ENCODE measurements at regions not wholly inside any gene's neighbourhood (a gene's known extent, or its start where the extent isn't known, plus 50 kb on each side); places are given as distances from the start of the nearest gene placed in this dataset.

DNA sequence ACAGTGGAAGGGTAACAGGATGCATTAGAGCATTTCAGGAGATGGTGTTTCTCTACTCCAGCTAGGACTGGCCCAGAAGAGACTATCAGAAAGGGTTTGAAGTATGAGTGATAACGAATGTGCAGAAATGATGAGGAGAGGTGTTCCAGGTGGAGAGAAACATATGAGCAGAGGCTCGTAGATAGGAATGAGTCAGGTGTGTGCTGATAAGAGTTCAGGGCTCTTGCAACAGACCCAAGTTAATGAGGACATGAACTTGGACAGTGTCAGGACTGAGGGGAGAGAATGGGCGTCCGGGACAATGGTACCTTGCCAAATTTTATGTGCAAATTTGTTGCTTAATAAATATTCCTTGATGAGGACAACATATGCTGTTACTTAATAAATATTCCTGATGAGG is 183.9 kb upstream of the NFIA start:
- Histone ChIP-seq H3K9ac (ENCODE audit: low read length) (no peak overlapping the region), H2AFZ (ENCODE audit: low read depth, low read length, poor library complexity, severe bottlenecking) (no peak overlapping the region), H3K4me3 (replicated peaks in 1 of 2; ENCODE audit: low read depth in 1 of 2, low read length in 2 of 2) (no peak overlapping the region), H3K36me3 (ENCODE audit: control insufficient read depth in 1 of 2, insufficient read depth in 2 of 2, low read length in 2 of 2) (no peaks in the 10 kb centered on the region), H3K27me3 (ENCODE audit: insufficient read depth, low read length) (no peaks in the 10 kb centered on the region), H4K20me1 (ENCODE audit: insufficient read depth) (no peaks in the 10 kb centered on the region), H3K4me1 (ENCODE audit: control insufficient read depth in 1 of 2, insufficient read depth in 2 of 2, low read length in 2 of 2) (no peaks in the 10 kb centered on the region), H3K79me2 (ENCODE audit: insufficient read depth, low read length) (no peaks in the 10 kb centered on the region), H3K27ac (ENCODE audit: low read depth, low read length) (no peak overlapping the region), H3K9me3 (ENCODE audit: control insufficient read depth in 1 of 2, insufficient read depth in 1 of 2, low read depth in 1 of 2, low read length in 2 of 2) (no peaks in the 10 kb centered on the region), H3K4me2 (ENCODE audit: low read length) (no peak overlapping the region), H3K9me2 (ENCODE audit: insufficient read depth) (no peaks in the 10 kb centered on the region)
- BruUV-seq (replicated peaks), result no TSS peak
- CTCF ChIA-PET, result no interaction called here
- TF ChIP-seq, protein P1, sequence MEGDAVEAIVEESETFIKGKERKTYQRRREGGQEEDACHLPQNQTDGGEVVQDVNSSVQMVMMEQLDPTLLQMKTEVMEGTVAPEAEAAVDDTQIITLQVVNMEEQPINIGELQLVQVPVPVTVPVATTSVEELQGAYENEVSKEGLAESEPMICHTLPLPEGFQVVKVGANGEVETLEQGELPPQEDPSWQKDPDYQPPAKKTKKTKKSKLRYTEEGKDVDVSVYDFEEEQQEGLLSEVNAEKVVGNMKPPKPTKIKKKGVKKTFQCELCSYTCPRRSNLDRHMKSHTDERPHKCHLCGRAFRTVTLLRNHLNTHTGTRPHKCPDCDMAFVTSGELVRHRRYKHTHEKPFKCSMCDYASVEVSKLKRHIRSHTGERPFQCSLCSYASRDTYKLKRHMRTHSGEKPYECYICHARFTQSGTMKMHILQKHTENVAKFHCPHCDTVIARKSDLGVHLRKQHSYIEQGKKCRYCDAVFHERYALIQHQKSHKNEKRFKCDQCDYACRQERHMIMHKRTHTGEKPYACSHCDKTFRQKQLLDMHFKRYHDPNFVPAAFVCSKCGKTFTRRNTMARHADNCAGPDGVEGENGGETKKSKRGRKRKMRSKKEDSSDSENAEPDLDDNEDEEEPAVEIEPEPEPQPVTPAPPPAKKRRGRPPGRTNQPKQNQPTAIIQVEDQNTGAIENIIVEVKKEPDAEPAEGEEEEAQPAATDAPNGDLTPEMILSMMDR (IDR thresholded peaks at IDR 0.05 in 2 of 3, conservative IDR thresholded peaks at IDR 0.05 in 1 of 3; ENCODE audit: borderline replicate concordance in 1 of 3, insufficient read depth in 1 of 3, low read depth in 2 of 3, low read length in 2 of 3), result no peak
- TF ChIP-seq, protein P2, sequence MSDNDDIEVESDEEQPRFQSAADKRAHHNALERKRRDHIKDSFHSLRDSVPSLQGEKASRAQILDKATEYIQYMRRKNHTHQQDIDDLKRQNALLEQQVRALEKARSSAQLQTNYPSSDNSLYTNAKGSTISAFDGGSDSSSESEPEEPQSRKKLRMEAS (IDR thresholded peaks at IDR 0.05), result no peak
- no peak for TF ChIP-seq POLR2A (IDR thresholded peaks at IDR 0.05; ENCODE audit: borderline replicate concordance, extremely low read depth, insufficient read depth, insufficient read length)
- ATAC-seq, result no peak
- no peak for DNase-seq (ENCODE audit: low read depth, low spot score)
- POLR2A ChIA-PET, result no interaction called here
- RAD21 ChIA-PET (ENCODE audit: low non-redundant PET in 1 of 2, low total read pairs in 2 of 2, uncharacterized antibody in 2 of 2, unreplicated experiment in 2 of 2), result no interaction called here
- intact Hi-C loops (cut with micrococcal nuclease), result no loop called here

DNA sequence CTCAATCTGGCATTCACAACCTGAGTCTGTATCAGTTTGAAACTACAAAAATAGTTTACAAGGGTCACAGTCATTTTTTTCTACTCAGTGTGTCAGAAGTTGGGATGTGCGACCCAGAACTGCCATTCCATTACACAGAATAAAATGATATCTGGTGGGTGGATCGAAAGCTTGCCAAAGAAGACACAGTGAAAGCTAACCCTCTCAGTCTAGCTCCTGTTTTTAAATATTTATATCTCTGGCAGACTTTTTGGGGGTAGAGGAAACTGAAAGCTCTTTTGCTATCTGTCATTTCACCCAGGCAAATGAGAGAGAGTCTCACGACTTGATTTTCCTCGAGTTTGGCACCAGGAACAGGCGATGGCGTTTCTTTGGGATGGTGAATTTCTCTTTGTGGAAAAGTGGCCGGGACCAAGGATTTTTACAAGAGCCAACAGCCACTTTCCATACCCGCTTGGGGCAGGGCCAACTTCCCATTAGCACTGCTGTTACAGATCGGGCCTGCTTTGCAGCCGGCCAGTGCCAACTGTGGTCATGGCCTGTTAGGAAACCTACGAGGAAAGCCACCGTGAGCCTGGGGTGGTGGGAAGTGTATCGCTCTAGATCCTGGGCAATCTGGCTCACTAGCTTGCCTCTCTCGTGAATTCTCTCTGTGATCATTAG is 185.5 kb upstream of the NFIA start:
- no TSS peak for BruUV-seq (replicated peaks)
- Histone ChIP-seq H2AFZ (ENCODE audit: low read depth, low read length, poor library complexity, severe bottlenecking) (no peak overlapping the region), H3K36me3 (ENCODE audit: control insufficient read depth in 1 of 2, insufficient read depth in 2 of 2, low read length in 2 of 2) (no peaks in the 10 kb centered on the region), H3K4me1 (ENCODE audit: control insufficient read depth in 1 of 2, insufficient read depth in 2 of 2, low read length in 2 of 2) (no peaks in the 10 kb centered on the region), H3K9ac (ENCODE audit: low read length) (no peak overlapping the region), H3K9me2 (ENCODE audit: insufficient read depth) (no peaks in the 10 kb centered on the region), H3K9me3 (ENCODE audit: control insufficient read depth in 1 of 2, insufficient read depth in 1 of 2, low read depth in 1 of 2, low read length in 2 of 2) (no peaks in the 10 kb centered on the region), H4K20me1 (ENCODE audit: insufficient read depth) (no peaks in the 10 kb centered on the region), H3K4me2 (ENCODE audit: low read length) (no peak overlapping the region), H3K27ac (ENCODE audit: low read depth, low read length) (no peak overlapping the region), H3K79me2 (ENCODE audit: insufficient read depth, low read length) (no peaks in the 10 kb centered on the region), H3K4me3 (replicated peaks in 1 of 2; ENCODE audit: low read depth in 1 of 2, low read length in 2 of 2) (no peak overlapping the region), H3K27me3 (ENCODE audit: insufficient read depth, low read length) (peaks cover 13% of the 10 kb centered on the region)
- ChIA-PET POLR2A (interaction anchor here (0.7 kb wide), 1 partner anchor 13 kb away, joined by 3 read pairs; no protein-coding TSS in a partner anchor), CTCF (no interaction called here), RAD21 (ENCODE audit: low non-redundant PET in 1 of 2, low total read pairs in 2 of 2, uncharacterized antibody in 2 of 2, unreplicated experiment in 2 of 2) (no interaction called here)
- DNase-seq (ENCODE audit: low read depth, low spot score) (no peak), ATAC-seq (no peak)
- intact Hi-C loops (cut with micrococcal nuclease), result no loop called here
- TF ChIP-seq EGR1 (IDR thresholded peaks at IDR 0.05; ENCODE audit: low read depth) (no peak), ZFX (IDR thresholded peaks at IDR 0.05) (no peak), ELF1 (IDR thresholded peaks at IDR 0.05; ENCODE audit: borderline replicate concordance, low read depth) (no peak), FOSL1 (IDR thresholded peaks at IDR 0.05; ENCODE audit: low read depth) (no peak)
- TF ChIP-seq, protein P1 (IDR thresholded peaks at IDR 0.05 in 2 of 3, conservative IDR thresholded peaks at IDR 0.05 in 1 of 3; ENCODE audit: borderline replicate concordance in 1 of 3, insufficient read depth in 1 of 3, low read depth in 2 of 3, low read length in 2 of 3), result no peak

All from HCT116 (cell line).